EH (cell line): ENCODE measurements at regions not wholly inside any gene's neighbourhood (a gene's known extent, or its start where the extent isn't known, plus 50 kb on each side); places are given as distances from the start of the nearest gene placed in this dataset.

Source experiments
- DNase-seq: peaks from one replicate; pipeline ENCODE4 v3.0.0-alpha.2; 2015; ENCODE audit warnings: low read depth

GRCh38 chr20:43241057-43241702 lies 51.5 kb upstream of the PTPRT start:
- no peak for DNase-seq
